GM19395 (cell line): ENCODE measurements at regions not wholly inside any gene's neighbourhood (a gene's known extent, or its start where the extent isn't known, plus 50 kb on each side); places are given as distances from the start of the nearest gene placed in this dataset.

Experiments used
- ATAC-seq: cut with Tn5 transposase; IDR thresholded peaks from one replicate; pipeline ENCODE4 v1.9.1; 2021; ENCODE audit warnings: mild to moderate bottlenecking, moderate library complexity; ENCODE audit not compliant: unreplicated experiment

DNA sequence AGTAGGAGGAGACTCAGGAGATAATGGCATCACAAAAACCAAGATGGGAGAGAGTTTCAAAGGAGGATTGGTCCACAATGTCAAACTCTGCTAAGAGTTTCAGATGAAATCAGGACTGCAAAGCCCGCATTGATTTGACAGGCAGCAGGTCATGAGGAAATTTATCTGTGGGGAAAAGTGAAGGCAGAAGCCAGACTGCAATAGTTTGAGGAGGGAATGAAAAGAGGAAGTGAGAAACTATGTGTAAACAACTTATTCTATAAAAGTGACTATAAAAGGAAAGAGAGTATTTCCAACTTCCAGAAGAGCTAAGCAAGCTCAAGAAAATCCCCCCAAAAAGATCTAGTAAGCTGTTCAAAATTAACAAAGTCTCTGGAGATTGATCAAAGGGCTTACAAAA lies 66.3 kb upstream of the DGKK start:
- ATAC-seq, result peak; percentile 69
